T-helper 2 cell (primary cell): ENCODE measurements at regions not wholly inside any gene's neighbourhood (a gene's known extent, or its start where the extent isn't known, plus 50 kb on each side); places are given as distances from the start of the nearest gene placed in this dataset.
"Not testable (repeated sequence)": the region's sequence is repeated elsewhere in the genome, so short reads cannot be mapped to it uniquely, and the experiment has no call there.

Source experiments
- DNase-seq, 5 experiments: peaks; one replicate each; pipeline versions ENCODE4 v3.0.0 to v3.0.0-alpha.2; 2012 to 2022

DNA sequence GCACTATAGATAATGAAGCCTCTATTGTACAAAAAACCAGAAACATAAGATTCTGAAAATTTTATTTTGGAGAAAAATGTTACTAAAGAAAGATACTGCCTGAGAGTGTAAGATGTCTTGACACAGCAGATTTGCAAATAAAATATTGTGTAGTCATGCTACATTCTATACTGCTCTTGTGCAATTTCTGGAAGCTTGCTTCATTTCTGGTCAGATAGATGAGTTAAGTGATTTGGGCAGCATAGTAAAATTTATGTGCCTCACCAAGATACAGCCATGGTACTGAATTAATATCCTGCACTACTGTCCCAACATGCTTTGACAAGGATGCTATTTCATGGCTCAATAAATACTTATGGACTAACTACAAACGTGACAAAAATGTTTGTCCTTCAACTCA is 55.1 kb upstream of the STARD13 start:
- DNase-seq = no peak

DNA sequence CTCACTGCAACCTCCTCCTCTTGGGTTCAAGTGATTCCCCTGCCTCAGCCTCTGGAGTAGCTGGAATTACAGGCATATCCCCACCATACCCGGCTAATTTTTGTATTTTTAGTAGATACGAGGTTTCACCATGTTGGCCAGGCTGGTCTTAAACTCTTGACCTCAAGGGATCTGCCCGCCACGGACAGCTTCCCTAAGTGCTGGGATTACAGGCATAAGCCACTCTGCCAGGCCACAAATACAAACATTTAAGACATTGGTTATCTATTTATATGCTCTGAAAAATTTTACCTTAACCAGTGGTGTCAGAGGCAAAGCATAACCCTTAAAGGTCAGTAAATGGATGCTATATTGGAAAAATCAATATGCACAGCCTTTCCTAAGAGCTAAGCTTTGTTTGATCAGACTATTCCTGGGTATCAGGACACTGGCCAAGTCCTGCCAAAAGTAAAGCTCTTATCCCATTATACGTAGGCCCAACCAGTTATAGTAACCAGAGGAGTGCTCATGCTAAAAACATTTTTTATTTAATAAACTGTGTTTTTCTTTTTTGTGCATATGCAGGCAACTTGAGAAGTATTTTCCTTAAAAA is 56.4 kb upstream of the STARD13 start:
- DNase-seq = no peak

DNA sequence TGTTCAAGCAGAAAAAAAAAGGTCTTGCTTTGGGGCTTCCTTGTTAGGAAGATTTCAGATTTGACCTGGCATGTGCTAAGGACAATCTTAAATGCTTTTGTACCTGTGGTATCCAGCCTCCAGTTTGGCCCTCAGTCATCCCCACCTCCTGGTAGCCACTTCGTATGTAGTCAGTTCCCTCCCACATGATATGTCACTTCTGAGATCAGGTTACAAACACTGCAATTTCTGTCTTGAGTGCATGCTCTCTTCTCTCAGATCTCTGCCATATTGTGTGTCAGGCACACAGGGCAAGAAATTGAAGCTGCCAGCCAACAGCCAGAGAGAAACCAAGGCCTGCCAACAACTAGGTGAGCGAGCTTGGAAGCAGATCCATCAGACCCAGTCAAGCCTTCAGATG is 60.3 kb upstream of the STARD13 start:
- DNase-seq = no peak

DNA sequence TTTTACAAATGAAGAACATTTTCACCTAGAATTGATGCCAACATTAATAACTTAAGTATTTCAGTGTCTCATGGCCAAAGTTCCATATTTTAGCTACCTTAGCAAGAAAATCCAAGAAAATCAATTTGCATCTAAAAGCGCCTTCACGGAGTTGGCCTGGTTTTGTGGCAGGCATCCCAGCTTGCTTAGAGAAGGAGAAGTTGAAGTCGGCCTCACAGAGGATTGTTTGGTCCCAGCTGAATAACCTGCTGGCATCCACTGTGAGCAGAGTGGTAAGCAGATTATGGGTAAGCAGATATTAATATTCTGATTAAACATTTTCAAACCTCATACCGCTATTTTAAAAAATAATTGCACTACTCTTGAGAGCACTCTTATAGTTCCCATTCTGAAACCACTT is 62.3 kb upstream of the STARD13 start:
- no peak for DNase-seq

- DNase-seq = no peak
These were observed 62.8 kb upstream of the STARD13 start for GRCh38 chr13:33348366-33348765.

GRCh38 chr13:33349288-33349985 is 63.9 kb upstream of the STARD13 start:
- DNase-seq = no peak

GRCh38 chr13:33349986-33350826 is 64.7 kb upstream of the STARD13 start:
- DNase-seq = no peak

GRCh38 chr13:33351319-33351718 is 65.8 kb upstream of the STARD13 start:
- no peak for DNase-seq

DNA sequence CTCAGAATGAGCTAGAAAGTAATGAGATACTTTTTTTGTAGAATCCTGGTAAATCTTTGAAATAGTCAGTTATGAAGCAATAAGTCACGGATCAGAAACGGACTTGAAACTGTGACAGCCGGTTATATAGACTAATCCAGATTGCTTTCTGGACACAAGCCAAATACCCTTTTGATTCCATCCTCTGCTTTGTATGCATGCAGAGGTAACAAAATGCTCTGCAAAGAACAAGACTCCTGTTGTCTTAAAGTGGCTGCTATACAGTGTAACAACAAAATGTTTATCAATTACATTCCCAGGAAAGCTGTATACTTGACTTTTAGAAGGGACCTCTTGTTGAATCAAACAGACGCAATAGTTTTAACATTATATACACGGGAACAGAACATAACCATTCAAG is 66.5 kb upstream of the STARD13 start:
- no peak for DNase-seq

- DNase-seq = no peak
These were observed 67.0 kb upstream of the STARD13 start for GRCh38 chr13:33352526-33352925.

DNA sequence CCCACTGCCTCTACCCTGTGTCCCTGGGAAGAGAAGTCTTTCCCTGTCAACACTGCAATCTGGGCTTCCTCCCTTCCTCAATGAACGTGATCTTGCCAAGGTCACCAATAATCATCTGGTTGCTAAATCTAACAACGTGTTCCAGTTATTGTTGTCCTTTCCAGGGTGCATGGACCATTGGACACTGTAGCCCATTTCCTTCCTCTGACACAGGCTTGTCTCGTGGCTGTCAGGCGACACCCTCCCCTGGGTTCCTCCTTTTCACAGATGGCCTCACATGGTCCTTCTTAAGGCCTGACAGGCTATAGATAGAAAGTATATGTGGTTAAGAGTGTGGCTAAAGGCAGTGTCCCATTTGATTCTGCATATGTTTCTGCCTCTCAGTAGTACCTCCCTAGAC is 67.7 kb upstream of the STARD13 start:
- no peak for DNase-seq

- no peak for DNase-seq
These were observed 68.1 kb upstream of the STARD13 start for GRCh38 chr13:33353646-33354045.

- no peak for DNase-seq
These were observed 69.8 kb upstream of the STARD13 start for GRCh38 chr13:33355201-33355895.

DNA sequence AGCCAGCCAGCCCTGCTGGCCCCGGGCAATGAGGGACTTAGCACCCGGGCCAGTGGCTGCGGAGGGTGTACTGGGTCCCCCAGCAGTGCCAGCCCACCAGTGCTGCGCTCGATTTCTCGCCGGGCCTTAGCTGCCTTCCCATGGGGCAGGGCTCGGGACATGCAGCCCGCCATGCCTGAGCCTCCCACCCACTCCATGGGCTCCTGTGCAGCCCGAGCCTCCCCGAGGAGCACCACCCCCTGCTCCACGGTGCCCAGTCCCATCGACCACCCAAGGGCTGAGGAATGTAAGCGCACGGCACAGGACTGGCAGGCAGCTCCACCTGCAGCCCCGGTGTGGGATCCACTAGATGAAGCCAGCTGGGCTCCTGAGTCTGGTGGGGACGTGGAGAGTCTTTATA is 72.5 kb upstream of the STARD13 start:
- DNase-seq = not testable (repeated sequence)

DNA sequence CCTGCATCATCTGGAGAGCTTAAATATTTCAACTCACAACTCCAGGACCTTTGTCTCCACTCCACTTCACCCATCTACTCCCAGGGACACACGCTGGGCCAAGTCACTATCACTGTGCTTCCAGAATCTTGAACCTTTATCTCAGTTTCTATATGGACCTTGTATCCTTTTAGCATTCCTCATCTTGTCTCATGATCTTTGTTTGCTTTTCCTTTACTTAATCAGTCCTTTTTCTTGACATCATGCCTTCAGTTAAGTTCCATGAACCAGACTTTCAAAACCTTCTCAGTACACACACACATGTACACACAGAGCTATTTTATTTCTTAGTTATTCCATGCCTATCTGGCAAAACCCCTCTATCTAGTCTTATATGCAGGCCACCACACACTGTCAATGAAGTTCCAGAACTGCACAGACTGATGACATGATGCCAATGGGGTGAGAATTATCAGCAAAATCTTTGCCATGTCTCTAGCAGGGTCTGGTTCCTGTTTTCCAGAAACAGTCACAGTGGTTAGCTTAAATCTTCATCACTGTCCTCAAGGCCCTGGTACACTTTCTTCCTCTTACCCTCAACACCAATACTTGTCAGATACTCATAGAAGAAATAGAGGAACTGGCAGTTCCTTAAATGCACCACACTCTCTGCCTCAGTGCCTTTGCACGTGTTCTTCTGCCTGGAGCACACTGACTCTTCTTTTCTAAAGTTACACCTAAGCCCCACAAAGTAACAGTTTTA is 77.6 kb upstream of the STARD13 start:
- no peak for DNase-seq

GRCh38 chr13:33364192-33364591 is 78.6 kb upstream of the STARD13 start:
- no peak for DNase-seq

- DNase-seq = no peak
These were observed 81.0 kb upstream of the STARD13 start for GRCh38 chr13:33366469-33367062.

- no peak for DNase-seq
These were observed 81.8 kb upstream of the STARD13 start for GRCh38 chr13:33367171-33367895.

DNA sequence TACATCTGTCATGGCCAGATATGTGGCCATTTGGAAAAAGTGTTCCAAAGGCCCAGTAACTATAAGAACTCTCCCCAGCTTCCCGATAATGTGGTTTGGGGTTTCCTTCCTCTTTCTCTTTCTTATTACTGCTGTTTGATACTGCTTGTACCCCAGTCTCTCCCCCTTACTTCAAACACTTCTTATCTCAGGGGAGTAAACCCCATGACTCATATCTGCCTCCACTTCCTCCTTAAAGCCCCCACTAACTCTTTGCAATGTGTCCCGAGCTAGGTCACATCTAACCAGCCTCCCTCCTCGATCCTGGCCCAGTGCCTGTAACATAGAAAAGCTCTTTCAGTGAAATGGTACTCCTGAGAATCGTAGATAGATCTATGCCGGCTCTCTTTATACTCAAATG is 82.4 kb upstream of the STARD13 start:
- peak in 1 of 5 experiments; percentile 10 for DNase-seq

DNA sequence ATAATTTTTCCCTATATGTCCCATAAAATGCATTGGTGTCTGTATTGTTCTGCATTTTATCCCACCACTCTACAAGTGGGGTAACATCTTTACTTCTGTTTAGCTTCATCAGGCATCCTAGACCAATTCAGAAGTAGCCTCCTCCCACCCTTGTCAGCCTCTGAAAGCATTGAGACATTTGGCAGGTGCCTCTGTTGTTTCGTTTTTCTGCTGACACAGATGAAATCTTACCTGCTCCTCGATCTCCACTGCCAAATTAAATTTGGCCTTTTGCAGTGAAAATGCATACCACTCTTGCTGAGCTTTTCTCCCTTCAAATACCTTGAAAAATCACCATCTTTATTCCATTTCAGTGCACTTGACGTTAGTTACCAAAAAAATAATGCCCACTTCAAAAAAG is 83.5 kb upstream of the STARD13 start:
- no peak for DNase-seq

DNA sequence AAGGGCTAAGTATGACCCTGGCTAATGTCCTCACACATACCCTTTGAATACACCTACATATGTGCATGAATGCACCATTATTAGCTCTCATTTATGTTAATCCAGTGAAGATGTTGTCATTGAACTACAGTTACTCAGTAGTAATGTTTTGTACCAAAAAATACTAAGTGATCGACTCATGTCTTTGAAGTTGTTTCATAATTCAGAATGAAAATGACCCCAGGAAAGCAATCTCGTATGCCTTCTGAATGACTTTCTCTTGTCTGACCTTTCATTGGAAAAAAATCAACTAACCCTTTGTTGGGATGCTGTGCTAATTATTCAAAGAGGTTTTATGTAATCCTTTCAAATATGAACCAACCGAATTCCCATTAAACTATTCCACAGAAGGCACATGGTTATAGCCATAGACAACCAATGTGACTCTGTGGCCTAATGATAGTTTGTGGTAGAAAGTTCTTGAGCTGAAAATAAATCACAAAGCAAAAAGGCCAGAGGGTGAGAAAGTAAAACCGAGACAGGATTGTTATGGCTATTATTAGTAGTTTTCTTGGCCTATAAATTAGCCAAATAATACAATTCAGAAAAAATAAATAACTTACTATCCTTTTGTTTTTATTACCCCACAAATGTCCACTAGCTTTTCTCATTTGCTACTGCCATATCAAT is 86.8 kb upstream of the STARD13 start:
- no peak for DNase-seq
